Peyer's patch (tissue), 4 donors: ENCODE measurements at regions not wholly inside any gene's neighbourhood (a gene's known extent, or its start where the extent isn't known, plus 50 kb on each side); places are given as distances from the start of the nearest gene placed in this dataset.

Source experiments
- POLR2A ChIP-seq, 2 donors: fragments of 450-650 bp; IDR thresholded peaks; one replicate each; pipeline ENCODE4 v1.5.1; 2017; ENCODE audit warnings: antibody characterized with exemption in 2 of 2, mild to moderate bottlenecking in 2 of 2, moderate library complexity in 2 of 2
- TF ChIP-seq, protein P1 (sequence below), 6 experiments: fragments of 450-650 bp in 4 of 6; fragments of 200-600 bp in 2 of 6; sonication (generic) in 1 of 6; IDR thresholded peaks; one replicate each; pipeline ENCODE4 v1.5.1; 2017 to 2019; ENCODE audit warnings: antibody characterized with exemption in 6 of 6, mild to moderate bottlenecking in 3 of 6, moderate library complexity in 1 of 6

DNA sequence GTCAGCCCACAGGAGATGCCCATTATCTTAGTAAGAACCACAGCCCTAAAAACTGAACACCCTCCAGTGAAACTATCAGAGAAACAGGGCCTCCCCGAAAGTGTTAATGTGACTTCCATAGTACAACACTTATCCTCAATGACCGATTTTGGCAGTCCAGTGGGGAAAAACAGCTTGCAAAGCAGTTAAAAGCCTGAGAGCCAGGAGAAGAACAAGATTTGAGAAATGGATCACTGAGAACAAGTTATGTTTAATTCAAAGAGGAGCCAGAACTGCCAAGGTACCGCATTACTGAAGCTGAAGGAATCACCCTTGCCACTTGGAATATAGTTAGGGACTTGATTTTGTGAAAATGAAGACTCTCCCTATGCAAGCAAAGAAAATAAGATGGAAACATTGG, 236.9 kb downstream of the QKI start:
- no peak for TF ChIP-seq POLR2A (IDR thresholded peaks at IDR 0.05)
- TF ChIP-seq, protein P1, sequence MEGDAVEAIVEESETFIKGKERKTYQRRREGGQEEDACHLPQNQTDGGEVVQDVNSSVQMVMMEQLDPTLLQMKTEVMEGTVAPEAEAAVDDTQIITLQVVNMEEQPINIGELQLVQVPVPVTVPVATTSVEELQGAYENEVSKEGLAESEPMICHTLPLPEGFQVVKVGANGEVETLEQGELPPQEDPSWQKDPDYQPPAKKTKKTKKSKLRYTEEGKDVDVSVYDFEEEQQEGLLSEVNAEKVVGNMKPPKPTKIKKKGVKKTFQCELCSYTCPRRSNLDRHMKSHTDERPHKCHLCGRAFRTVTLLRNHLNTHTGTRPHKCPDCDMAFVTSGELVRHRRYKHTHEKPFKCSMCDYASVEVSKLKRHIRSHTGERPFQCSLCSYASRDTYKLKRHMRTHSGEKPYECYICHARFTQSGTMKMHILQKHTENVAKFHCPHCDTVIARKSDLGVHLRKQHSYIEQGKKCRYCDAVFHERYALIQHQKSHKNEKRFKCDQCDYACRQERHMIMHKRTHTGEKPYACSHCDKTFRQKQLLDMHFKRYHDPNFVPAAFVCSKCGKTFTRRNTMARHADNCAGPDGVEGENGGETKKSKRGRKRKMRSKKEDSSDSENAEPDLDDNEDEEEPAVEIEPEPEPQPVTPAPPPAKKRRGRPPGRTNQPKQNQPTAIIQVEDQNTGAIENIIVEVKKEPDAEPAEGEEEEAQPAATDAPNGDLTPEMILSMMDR (IDR thresholded peaks at IDR 0.05): no peak
